Kidney tubule cell (primary cell): ENCODE measurements at regions not wholly inside any gene's neighbourhood (a gene's known extent, or its start where the extent isn't known, plus 50 kb on each side); places are given as distances from the start of the nearest gene placed in this dataset.
"Not testable (repeated sequence)": the region's sequence is repeated elsewhere in the genome, so short reads cannot be mapped to it uniquely, and the experiment has no call there.

Experiments
- DNase-seq: peaks from one replicate; pipeline ENCODE4 v3.0.0-alpha.2; 2018; ENCODE audit warnings: low spot score

- no peak for DNase-seq
Observed at GRCh38 chr10:3380406-3381050, 207.9 kb upstream of the PITRM1 start.

GRCh38 chr10:3376631-3377030 lies 204.0 kb upstream of the PITRM1 start:
- DNase-seq = no peak

- DNase-seq = no peak
Observed at GRCh38 chr10:3375505-3375904, 202.9 kb upstream of the PITRM1 start.

- DNase-seq = no peak
Observed at GRCh38 chr10:3374914-3375313, 202.3 kb upstream of the PITRM1 start.

- not testable (repeated sequence) for DNase-seq
Observed at GRCh38 chr10:3373374-3374027, 200.9 kb upstream of the PITRM1 start.

- no peak for DNase-seq
Observed at GRCh38 chr10:3372281-3372680, 199.7 kb upstream of the PITRM1 start.

GRCh38 chr10:3371624-3372023 lies 199.0 kb upstream of the PITRM1 start:
- not testable (repeated sequence) for DNase-seq

GRCh38 chr10:3366735-3367405 lies 194.3 kb upstream of the PITRM1 start:
- no peak for DNase-seq

GRCh38 chr10:3366043-3366442 lies 193.5 kb upstream of the PITRM1 start:
- DNase-seq = no peak

- DNase-seq = peak; percentile 46
Observed at GRCh38 chr10:3365630-3366029, 193.0 kb upstream of the PITRM1 start.

GRCh38 chr10:3364768-3365480 lies 192.3 kb upstream of the PITRM1 start:
- DNase-seq = no peak

- DNase-seq = no peak
Observed at GRCh38 chr10:3363311-3364045, 190.9 kb upstream of the PITRM1 start.

GRCh38 chr10:3362394-3362793 lies 189.8 kb upstream of the PITRM1 start:
- no peak for DNase-seq

- DNase-seq = no peak
Observed at GRCh38 chr10:3361640-3362039, 189.1 kb upstream of the PITRM1 start.

- DNase-seq = no peak
Observed at GRCh38 chr10:3357737-3358136, 185.2 kb upstream of the PITRM1 start.

- DNase-seq = no peak
Observed at GRCh38 chr10:3355536-3355935, 183.0 kb upstream of the PITRM1 start.

GRCh38 chr10:3354174-3354900 lies 181.8 kb upstream of the PITRM1 start:
- DNase-seq = no peak

GRCh38 chr10:3353235-3353634 lies 180.7 kb upstream of the PITRM1 start:
- DNase-seq = no peak

GRCh38 chr10:3350617-3351258 lies 178.2 kb upstream of the PITRM1 start:
- DNase-seq = no peak

- DNase-seq = no peak
Observed at GRCh38 chr10:3350205-3350604, 177.6 kb upstream of the PITRM1 start.

- no peak for DNase-seq
Observed at GRCh38 chr10:3348564-3348963, 176.0 kb upstream of the PITRM1 start.
